HL-60 (cell line): ENCODE measurements at regions not wholly inside any gene's neighbourhood (a gene's known extent, or its start where the extent isn't known, plus 50 kb on each side); places are given as distances from the start of the nearest gene placed in this dataset.

Experiments used
- CTCF ChIP-seq: IDR thresholded peaks from one replicate; pipeline ENCODE4 v1.5.1; 2011; ENCODE audit warnings: low read length, control low read depth, inconsistent platforms; ENCODE audit not compliant: insufficient read depth
- POLR2AphosphoS5 ChIP-seq: IDR thresholded peaks from 2 replicates; pipeline ENCODE4 v1.6.1; 2012; ENCODE audit warnings: low read depth
- REST ChIP-seq: IDR thresholded peaks from 2 replicates; pipeline ENCODE4 v1.6.1; 2012; ENCODE audit warnings: low read depth; ENCODE audit not compliant: insufficient replicate concordance

- no peak for TF ChIP-seq CTCF
- TF ChIP-seq POLR2AphosphoS5, result no peak
- no peak for TF ChIP-seq REST
Observed at GRCh38 chr14:86761611-86762010, 1231.4 kb downstream of the GALC start.
